ENCODE measurements at regions not wholly inside any gene's neighbourhood (a gene's known extent, or its start where the extent isn't known, plus 50 kb on each side); places are given as distances from the start of the nearest gene placed in this dataset.

DNA sequence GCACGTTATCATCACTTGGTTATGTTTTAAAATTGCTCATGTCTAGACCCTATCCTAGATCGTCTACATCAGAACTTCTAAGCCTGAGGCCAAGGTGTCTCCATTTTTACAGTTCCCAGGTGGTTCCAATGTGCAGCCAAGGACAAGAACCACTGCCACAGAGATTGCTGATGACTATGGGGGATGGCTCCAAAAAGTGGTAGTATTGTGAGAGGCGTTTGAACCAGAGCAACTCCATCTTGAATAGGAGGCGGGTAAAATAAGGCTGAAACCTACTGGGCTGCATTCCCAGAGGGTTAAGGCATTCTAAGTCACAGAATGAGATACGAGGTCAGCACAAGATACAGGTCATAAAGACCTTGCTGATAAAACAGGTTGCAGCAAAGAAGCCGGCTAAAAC is 195.6 kb upstream of the FOXN2 start:
- no peak for DNase-seq
- intact Hi-C loops (cut with DNase I): no loop called here
- H3K4me3 ChIP-seq: no peak overlapping the region
- no peaks in the 10 kb centered on the region for H3K27me3 ChIP-seq
- TF ChIP-seq, protein P1, sequence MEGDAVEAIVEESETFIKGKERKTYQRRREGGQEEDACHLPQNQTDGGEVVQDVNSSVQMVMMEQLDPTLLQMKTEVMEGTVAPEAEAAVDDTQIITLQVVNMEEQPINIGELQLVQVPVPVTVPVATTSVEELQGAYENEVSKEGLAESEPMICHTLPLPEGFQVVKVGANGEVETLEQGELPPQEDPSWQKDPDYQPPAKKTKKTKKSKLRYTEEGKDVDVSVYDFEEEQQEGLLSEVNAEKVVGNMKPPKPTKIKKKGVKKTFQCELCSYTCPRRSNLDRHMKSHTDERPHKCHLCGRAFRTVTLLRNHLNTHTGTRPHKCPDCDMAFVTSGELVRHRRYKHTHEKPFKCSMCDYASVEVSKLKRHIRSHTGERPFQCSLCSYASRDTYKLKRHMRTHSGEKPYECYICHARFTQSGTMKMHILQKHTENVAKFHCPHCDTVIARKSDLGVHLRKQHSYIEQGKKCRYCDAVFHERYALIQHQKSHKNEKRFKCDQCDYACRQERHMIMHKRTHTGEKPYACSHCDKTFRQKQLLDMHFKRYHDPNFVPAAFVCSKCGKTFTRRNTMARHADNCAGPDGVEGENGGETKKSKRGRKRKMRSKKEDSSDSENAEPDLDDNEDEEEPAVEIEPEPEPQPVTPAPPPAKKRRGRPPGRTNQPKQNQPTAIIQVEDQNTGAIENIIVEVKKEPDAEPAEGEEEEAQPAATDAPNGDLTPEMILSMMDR (IDR thresholded peaks at IDR 0.05): no peak
- H3K27ac ChIP-seq: no peak overlapping the region
- H3K4me1 ChIP-seq: no peaks in the 10 kb centered on the region
- H3K36me3 ChIP-seq: no peaks in the 10 kb centered on the region
- H3K9ac ChIP-seq (ENCODE audit: low read depth in 2 of 2, low read length in 2 of 2): no peak overlapping the region
- H3K9me3 ChIP-seq: no peaks in the 10 kb centered on the region

DNA sequence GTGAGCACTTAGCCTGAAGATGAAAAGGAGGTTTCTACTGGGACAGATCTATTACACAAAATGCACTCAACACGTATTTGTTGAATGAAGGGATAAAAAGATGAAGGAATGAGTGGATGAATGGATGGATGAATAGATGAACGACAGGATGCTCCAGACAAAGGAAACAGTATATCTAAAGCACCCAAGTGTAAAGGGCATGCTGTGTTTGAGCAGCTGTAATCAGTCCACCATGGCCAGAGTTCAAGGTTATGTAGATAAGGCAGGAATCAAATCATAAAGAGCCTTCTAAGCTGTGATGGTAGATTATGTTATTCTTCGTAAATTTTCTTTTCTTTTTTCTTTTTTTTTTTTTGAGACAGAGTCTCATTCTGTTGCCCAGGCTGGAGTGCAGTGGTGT is 194.4 kb upstream of the FOXN2 start:
- no peak for DNase-seq
- no peaks in the 10 kb centered on the region for H3K4me1 ChIP-seq

DNA sequence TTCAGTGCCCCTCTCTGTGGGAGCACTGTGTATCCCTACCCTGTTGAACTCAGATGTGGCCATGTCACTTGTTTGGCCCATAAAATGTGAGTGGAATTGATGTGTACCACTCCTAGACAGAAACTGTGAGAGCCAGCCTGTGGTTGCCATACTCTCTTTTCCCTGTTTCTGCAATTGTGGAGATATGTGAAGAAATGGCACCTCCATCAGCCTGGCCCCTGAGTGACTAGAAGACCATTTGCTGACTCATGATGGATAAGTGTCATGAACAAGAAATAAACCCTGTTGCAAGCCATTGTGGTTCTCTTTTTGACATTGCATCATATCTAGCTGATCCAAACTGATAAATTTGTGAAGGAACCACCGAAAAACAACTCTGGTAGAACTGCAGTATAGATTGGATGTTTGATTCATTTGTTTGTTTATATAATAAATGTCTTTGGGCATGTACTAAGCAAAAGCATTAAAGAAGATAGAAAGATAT is 193.7 kb upstream of the FOXN2 start:
- no peak overlapping the region for H3K9ac ChIP-seq (ENCODE audit: low read depth in 2 of 2, low read length in 2 of 2)
- H3K27ac ChIP-seq: no peak overlapping the region
- DNase-seq: no peak
- H3K27me3 ChIP-seq: no peaks in the 10 kb centered on the region
- H3K4me3 ChIP-seq: no peak overlapping the region
- TF ChIP-seq, protein P1 (IDR thresholded peaks at IDR 0.05): no peak
- intact Hi-C loops (cut with DNase I): no loop called here
- no peaks in the 10 kb centered on the region for H3K36me3 ChIP-seq
- H3K4me1 ChIP-seq: no peaks in the 10 kb centered on the region
- no peaks in the 10 kb centered on the region for H3K9me3 ChIP-seq

More for the DNA sequence above, 194.4 kb upstream of the FOXN2 start:
- H3K4me3 ChIP-seq: no peak overlapping the region
- no peaks in the 10 kb centered on the region for H3K27me3 ChIP-seq
- H3K9ac ChIP-seq (ENCODE audit: low read depth in 2 of 2, low read length in 2 of 2): no peak overlapping the region
- no peaks in the 10 kb centered on the region for H3K36me3 ChIP-seq
- no peak overlapping the region for H3K27ac ChIP-seq
- TF ChIP-seq, protein P1 (IDR thresholded peaks at IDR 0.05): no peak
- intact Hi-C loops (cut with DNase I): no loop called here
- no peaks in the 10 kb centered on the region for H3K9me3 ChIP-seq

DNA sequence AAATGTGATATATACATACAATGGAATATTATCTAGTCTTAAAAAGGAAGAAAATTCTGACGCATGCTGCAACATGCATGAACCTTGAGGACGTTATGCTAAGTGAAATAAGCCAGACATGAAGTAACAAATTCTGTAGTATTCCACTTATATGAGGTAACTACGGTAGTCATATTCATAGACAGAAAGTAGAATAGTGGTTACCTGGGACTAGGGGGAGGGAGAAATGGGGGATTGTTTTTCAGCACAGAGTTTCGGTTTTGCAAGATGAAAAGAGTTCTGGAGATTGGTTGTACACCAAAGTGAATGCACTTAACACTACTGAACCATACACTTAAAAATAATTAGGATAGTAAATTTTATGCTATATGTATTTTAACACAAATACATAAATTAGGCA is 192.3 kb upstream of the FOXN2 start:
- no peaks in the 10 kb centered on the region for H3K9me3 ChIP-seq
- no peaks in the 10 kb centered on the region for H3K4me1 ChIP-seq
- DNase-seq: no peak
- intact Hi-C loops (cut with DNase I): no loop called here
- H3K27ac ChIP-seq: no peak overlapping the region
- H3K4me3 ChIP-seq: no peak overlapping the region
- no peaks in the 10 kb centered on the region for H3K36me3 ChIP-seq
- TF ChIP-seq, protein P1 (IDR thresholded peaks at IDR 0.05): no peak
- no peak overlapping the region for H3K9ac ChIP-seq (ENCODE audit: low read depth in 2 of 2, low read length in 2 of 2)
- H3K27me3 ChIP-seq: no peaks in the 10 kb centered on the region

DNA sequence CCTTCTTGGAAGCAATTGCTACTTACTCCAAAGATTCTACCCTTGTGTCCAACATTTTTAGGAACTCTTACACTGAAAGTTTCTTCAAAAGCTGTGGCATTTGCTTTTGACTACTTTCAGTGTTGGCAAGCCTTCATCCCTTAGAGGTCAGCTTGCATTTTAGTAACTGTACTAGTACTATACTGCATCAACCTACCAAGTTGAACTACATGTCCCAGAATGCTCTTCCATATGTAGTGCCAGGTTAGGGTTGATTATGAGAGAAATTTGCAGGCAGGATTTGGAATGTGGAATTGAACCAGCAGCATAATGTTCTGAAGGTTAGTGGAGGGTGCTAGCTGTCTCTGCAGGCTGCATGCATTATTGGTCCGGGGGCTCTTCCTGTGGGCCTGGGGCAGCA is 189.9 kb upstream of the FOXN2 start:
- H3K4me1 ChIP-seq: no peaks in the 10 kb centered on the region
- H3K9ac ChIP-seq (ENCODE audit: low read depth in 2 of 2, low read length in 2 of 2): no peak overlapping the region
- TF ChIP-seq, protein P1 (IDR thresholded peaks at IDR 0.05): no peak
- no peaks in the 10 kb centered on the region for H3K36me3 ChIP-seq
- H3K27ac ChIP-seq: no peak overlapping the region
- intact Hi-C loops (cut with DNase I): no loop called here
- no peaks in the 10 kb centered on the region for H3K27me3 ChIP-seq
- no peak for DNase-seq
- no peak overlapping the region for H3K4me3 ChIP-seq
- H3K9me3 ChIP-seq: no peaks in the 10 kb centered on the region

DNA sequence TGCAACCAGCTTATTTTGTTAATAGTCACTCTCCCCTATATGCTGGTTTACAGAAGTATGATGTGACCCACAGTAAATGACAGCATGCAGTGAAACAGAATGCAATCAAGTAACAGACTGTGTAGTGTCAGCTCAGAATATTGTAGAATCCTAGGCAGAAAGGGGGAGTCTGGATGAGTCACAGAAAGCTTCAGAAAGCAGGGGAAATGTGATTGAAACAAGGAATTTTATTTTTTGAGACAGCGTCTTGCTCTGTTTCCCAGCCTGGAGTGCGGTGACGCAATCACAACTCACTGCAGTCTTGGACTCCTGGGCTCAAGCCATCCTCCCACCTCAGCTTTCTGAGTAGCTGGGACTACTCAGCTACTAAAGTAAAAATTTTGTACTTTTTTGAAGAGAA is 188.3 kb upstream of the FOXN2 start:
- Histone ChIP-seq H3K27ac (no peak overlapping the region), H3K4me3 (no peak overlapping the region), H3K4me1 (no peaks in the 10 kb centered on the region), H3K9ac (ENCODE audit: low read depth in 2 of 2, low read length in 2 of 2) (no peak overlapping the region), H3K27me3 (no peaks in the 10 kb centered on the region), H3K9me3 (no peaks in the 10 kb centered on the region), H3K36me3 (no peaks in the 10 kb centered on the region)
- DNase-seq: no peak
- intact Hi-C loops (cut with DNase I): no loop called here
- TF ChIP-seq, protein P1 (IDR thresholded peaks at IDR 0.05): no peak

All from colonic mucosa (tissue), 4 donors.